Calu3 (cell line): ENCODE measurements at regions not wholly inside any gene's neighbourhood (a gene's known extent, or its start where the extent isn't known, plus 50 kb on each side); places are given as distances from the start of the nearest gene placed in this dataset.

Experiments
- BruUV-seq: library from RNA; stranded (reverse); fragments of 400-500 nt; replicated peaks from 2 replicates; lab custom pipeline; 2021; lab: Mats Ljungman, UMichigan
- CTCF ChIA-PET: fragments of 300-600 bp; sonication (Branson Sonifier 250); formaldehyde crosslinking; loops from one replicate; lab custom pipeline; 2022; ENCODE audit warnings: antibody characterized with exemption; lab: Charles Lee
- DNase-seq: peaks from one replicate; pipeline ENCODE4 v3.0.0; 2022
- H3K27ac Mint-ChIP-seq: one replicate; pipeline ENCODE4 v1.8.0; 2022; ENCODE audit warnings: mixed read lengths; ENCODE audit not compliant: unreplicated experiment
- H3K27me3 Mint-ChIP-seq: one replicate; pipeline ENCODE4 v1.8.0; 2022; ENCODE audit warnings: mixed read lengths; ENCODE audit not compliant: unreplicated experiment
- H3K36me3 Mint-ChIP-seq: one replicate; pipeline ENCODE4 v1.8.0; 2022; ENCODE audit warnings: mild to moderate bottlenecking, moderate library complexity, mixed read lengths; ENCODE audit not compliant: insufficient read depth, unreplicated experiment
- H3K4me1 Mint-ChIP-seq: one replicate; pipeline ENCODE4 v1.8.0; 2022; ENCODE audit warnings: mild to moderate bottlenecking, low read depth, mixed read lengths; ENCODE audit not compliant: unreplicated experiment
- H3K4me3 Mint-ChIP-seq: one replicate; pipeline ENCODE4 v1.8.0; 2022; ENCODE audit warnings: mild to moderate bottlenecking, low read depth, moderate library complexity, mixed read lengths; ENCODE audit not compliant: unreplicated experiment
- H3K9me3 Mint-ChIP-seq: one replicate; pipeline ENCODE4 v1.8.0; 2022; ENCODE audit warnings: low read depth, mixed read lengths; ENCODE audit not compliant: unreplicated experiment
- CTCF ChIP-seq: fragments of 200-600 bp; IDR thresholded peaks from one replicate; pipeline ENCODE4 v1.8.0; 2022; ENCODE audit warnings: antibody characterized with exemption; ENCODE audit not compliant: unreplicated experiment
- intact Hi-C: fragments of 100-400 bp; cut with micrococcal nuclease; formaldehyde crosslinking; loops from one replicate; pipeline ENCODE4 v1.10.0; 2022; ENCODE audit not compliant: unreplicated experiment

- no peak for TF ChIP-seq CTCF
- H3K4me3 Mint-ChIP-seq = no peak overlapping the region
- H3K27ac Mint-ChIP-seq = no peak overlapping the region
Observed at GRCh38 chr2:128368437-128369107, 49.9 kb upstream of the HS6ST1 start.

GRCh38 chr2:128369108-128369555, 50.5 kb upstream of the HS6ST1 start:
- intact Hi-C loops = no loop called here
- H3K36me3 Mint-ChIP-seq = no peaks in the 10 kb centered on the region
- no peak for DNase-seq
- CTCF ChIA-PET = no interaction called here
- H3K27me3 Mint-ChIP-seq = peaks cover 8% of the 10 kb centered on the region
- TF ChIP-seq CTCF = no peak
- H3K27ac Mint-ChIP-seq = no peak overlapping the region
- no TSS peak for BruUV-seq
- no peak overlapping the region for H3K4me3 Mint-ChIP-seq
- H3K9me3 Mint-ChIP-seq = no peaks in the 10 kb centered on the region
- no peaks in the 10 kb centered on the region for H3K4me1 Mint-ChIP-seq

More at GRCh38 chr2:128368437-128369107, 49.9 kb upstream of the HS6ST1 start:
- H3K27me3 Mint-ChIP-seq = peaks cover 4% of the 10 kb centered on the region
- DNase-seq = no peak
- no TSS peak for BruUV-seq
- intact Hi-C loops = no loop called here
- CTCF ChIA-PET = no interaction called here
- H3K9me3 Mint-ChIP-seq = no peaks in the 10 kb centered on the region
- H3K4me1 Mint-ChIP-seq = no peaks in the 10 kb centered on the region
- H3K36me3 Mint-ChIP-seq = no peaks in the 10 kb centered on the region

- TF ChIP-seq CTCF = no peak
- peaks cover 8% of the 10 kb centered on the region for H3K27me3 Mint-ChIP-seq
- H3K4me1 Mint-ChIP-seq = no peaks in the 10 kb centered on the region
- BruUV-seq = no TSS peak
- intact Hi-C loops = no loop called here
- no peak for DNase-seq
- no peak overlapping the region for H3K4me3 Mint-ChIP-seq
- no peaks in the 10 kb centered on the region for H3K9me3 Mint-ChIP-seq
- CTCF ChIA-PET = no interaction called here
- no peak overlapping the region for H3K27ac Mint-ChIP-seq
- H3K36me3 Mint-ChIP-seq = no peaks in the 10 kb centered on the region
Observed at GRCh38 chr2:128369602-128370467, 51.2 kb upstream of the HS6ST1 start.

GRCh38 chr2:128370468-128371247, 52.0 kb upstream of the HS6ST1 start:
- no peak overlapping the region for H3K27ac Mint-ChIP-seq
- TF ChIP-seq CTCF = no peak
- no TSS peak for BruUV-seq
- no peak overlapping the region for H3K4me3 Mint-ChIP-seq
- H3K36me3 Mint-ChIP-seq = no peaks in the 10 kb centered on the region
- CTCF ChIA-PET = no interaction called here
- DNase-seq = no peak
- intact Hi-C loops = no loop called here
- H3K4me1 Mint-ChIP-seq = no peaks in the 10 kb centered on the region
- peaks cover 8% of the 10 kb centered on the region for H3K27me3 Mint-ChIP-seq
- no peaks in the 10 kb centered on the region for H3K9me3 Mint-ChIP-seq
